GM23248 (cell line): ENCODE measurements at regions not wholly inside any gene's neighbourhood (a gene's known extent, or its start where the extent isn't known, plus 50 kb on each side); places are given as distances from the start of the nearest gene placed in this dataset.

Experiments
- EZH2 ChIP-seq: fragments of 200-600 bp; sonication (generic); IDR thresholded peaks from 2 replicates; pipeline ENCODE4 v1.6.1; 2018; ENCODE audit warnings: antibody characterized with exemption, mild to moderate bottlenecking; ENCODE audit not compliant: insufficient read depth, poor library complexity, severe bottlenecking
- EZH2phosphoT487 ChIP-seq: fragments of 200-600 bp; sonication (generic); IDR thresholded peaks from 2 replicates; pipeline ENCODE4 v1.6.1; 2018; ENCODE audit warnings: antibody characterized with exemption, moderate library complexity, mild to moderate bottlenecking, low read depth; ENCODE audit not compliant: insufficient read depth

GRCh38 chr17:71037386-71037785 lies 868.1 kb downstream of the KCNJ2 start:
- TF ChIP-seq EZH2phosphoT487, result no peak
- no peak for TF ChIP-seq EZH2
